Stromal cell of bone marrow (primary cell): ENCODE measurements at regions not wholly inside any gene's neighbourhood (a gene's known extent, or its start where the extent isn't known, plus 50 kb on each side); places are given as distances from the start of the nearest gene placed in this dataset.

Experiments used
- DNase-seq: peaks from one replicate; pipeline ENCODE4 v3.0.0-alpha.2; 2012; ENCODE audit warnings: low read depth

- DNase-seq, result no peak
Measured at GRCh38 chr9:14962193-14962882, 52.1 kb upstream of the FREM1 start.

- no peak for DNase-seq
Measured at GRCh38 chr9:14961372-14962068, 51.3 kb upstream of the FREM1 start.

GRCh38 chr9:14960881-14961280 lies 50.7 kb upstream of the FREM1 start:
- no peak for DNase-seq
